Keratinocyte (primary cell): ENCODE measurements at regions not wholly inside any gene's neighbourhood (a gene's known extent, or its start where the extent isn't known, plus 50 kb on each side); places are given as distances from the start of the nearest gene placed in this dataset.

Experiments
- EZH2 ChIP-seq: IDR thresholded peaks from one replicate; pipeline ENCODE4 v1.6.1; 2012; ENCODE audit warnings: inconsistent platforms, mild to moderate bottlenecking, low read length, moderate library complexity
- TF ChIP-seq, protein P1 (sequence below), 3 experiments: IDR thresholded peaks in 1 of 3; conservative IDR thresholded peaks in 1 of 3; optimal IDR thresholded peaks in 1 of 3; 2 replicates in 2 of 3; 3 replicates in 1 of 3; pipeline versions ENCODE3 to v1.5.1; 2011; ENCODE audit warnings: low read length in 3 of 3, mild to moderate bottlenecking in 3 of 3, moderate library complexity in 2 of 3, control low read depth in 1 of 3, inconsistent platforms in 1 of 3; ENCODE audit not compliant: insufficient read depth in 2 of 3; ENCODE audit errors: extremely low read depth in 1 of 3

DNA sequence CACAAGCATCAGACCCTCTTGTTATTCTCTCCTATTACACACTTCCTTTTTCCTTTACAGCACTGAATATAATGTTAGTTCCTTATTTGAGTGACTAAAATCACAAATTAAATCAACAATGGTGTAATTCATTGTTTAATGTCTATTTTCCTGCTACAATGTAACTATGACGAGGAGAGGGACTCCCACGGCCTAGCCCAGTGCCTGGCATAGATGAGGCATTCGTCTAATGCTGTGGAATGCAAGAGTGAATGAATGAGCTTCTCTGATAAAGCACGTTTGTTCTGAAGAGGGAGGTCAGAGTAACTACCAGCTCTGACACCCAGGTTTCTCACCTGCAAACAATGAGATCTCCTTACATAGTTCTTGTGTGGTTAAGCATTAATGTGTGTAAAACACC lies 479.4 kb downstream of the OMA1 start:
- TF ChIP-seq, protein P1, sequence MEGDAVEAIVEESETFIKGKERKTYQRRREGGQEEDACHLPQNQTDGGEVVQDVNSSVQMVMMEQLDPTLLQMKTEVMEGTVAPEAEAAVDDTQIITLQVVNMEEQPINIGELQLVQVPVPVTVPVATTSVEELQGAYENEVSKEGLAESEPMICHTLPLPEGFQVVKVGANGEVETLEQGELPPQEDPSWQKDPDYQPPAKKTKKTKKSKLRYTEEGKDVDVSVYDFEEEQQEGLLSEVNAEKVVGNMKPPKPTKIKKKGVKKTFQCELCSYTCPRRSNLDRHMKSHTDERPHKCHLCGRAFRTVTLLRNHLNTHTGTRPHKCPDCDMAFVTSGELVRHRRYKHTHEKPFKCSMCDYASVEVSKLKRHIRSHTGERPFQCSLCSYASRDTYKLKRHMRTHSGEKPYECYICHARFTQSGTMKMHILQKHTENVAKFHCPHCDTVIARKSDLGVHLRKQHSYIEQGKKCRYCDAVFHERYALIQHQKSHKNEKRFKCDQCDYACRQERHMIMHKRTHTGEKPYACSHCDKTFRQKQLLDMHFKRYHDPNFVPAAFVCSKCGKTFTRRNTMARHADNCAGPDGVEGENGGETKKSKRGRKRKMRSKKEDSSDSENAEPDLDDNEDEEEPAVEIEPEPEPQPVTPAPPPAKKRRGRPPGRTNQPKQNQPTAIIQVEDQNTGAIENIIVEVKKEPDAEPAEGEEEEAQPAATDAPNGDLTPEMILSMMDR (optimal IDR thresholded peaks at IDR 0.05 in 1 of 3, IDR thresholded peaks at IDR 0.05 in 1 of 3, conservative IDR thresholded peaks at IDR 0.05 in 1 of 3; ENCODE audit: extremely low read depth in 1 of 3, insufficient read depth in 2 of 3, low read length in 3 of 3) = no peak
- no peak for TF ChIP-seq EZH2
